Cardiac muscle cell (in vitro differentiated cells and primary cell): ENCODE measurements at regions not wholly inside any gene's neighbourhood (a gene's known extent, or its start where the extent isn't known, plus 50 kb on each side); places are given as distances from the start of the nearest gene placed in this dataset.
A peak's percentile ranks its signal among the peaks of the same experiment; 100 is the strongest.

Experiments
- DNase-seq, 2 donors: peaks; one replicate each; pipeline versions ENCODE4 v3.0.0 to v3.0.0-alpha.2; 2010 to 2017; ENCODE audit warnings: low read depth in 1 of 2, low spot score in 1 of 2
- H3K27ac ChIP-seq: fragments of 200-600 bp; sonication (generic); 2 replicates; pipeline ENCODE4 v1.5.1; 2016
- H3K27me3 ChIP-seq: fragments of 200-600 bp; sonication (generic); 2 replicates; pipeline ENCODE4 v1.6.0; 2016; ENCODE audit warnings: control low read depth
- H3K36me3 ChIP-seq: fragments of 200-600 bp; sonication (generic); 2 replicates; pipeline ENCODE4 v1.5.1; 2016; ENCODE audit warnings: control low read depth
- H3K4me1 ChIP-seq: fragments of 200-600 bp; sonication (generic); 2 replicates; pipeline ENCODE4 v1.8.1; 2017; ENCODE audit warnings: low read depth, mild to moderate bottlenecking, mixed run types
- H3K4me3 ChIP-seq: fragments of 200-600 bp; sonication (generic); 2 replicates; pipeline ENCODE4 v1.5.1; 2016; ENCODE audit warnings: mild to moderate bottlenecking
- H3K9me3 ChIP-seq: fragments of 200-600 bp; sonication (generic); 2 replicates; pipeline ENCODE4 v1.5.1; 2017; ENCODE audit warnings: low read depth, mild to moderate bottlenecking, control low read depth
- TF ChIP-seq, protein P1 (sequence below): IDR thresholded peaks from 2 replicates; pipeline ENCODE4 v1.5.1; 2012; ENCODE audit warnings: low read depth, mild to moderate bottlenecking, low read length

DNA sequence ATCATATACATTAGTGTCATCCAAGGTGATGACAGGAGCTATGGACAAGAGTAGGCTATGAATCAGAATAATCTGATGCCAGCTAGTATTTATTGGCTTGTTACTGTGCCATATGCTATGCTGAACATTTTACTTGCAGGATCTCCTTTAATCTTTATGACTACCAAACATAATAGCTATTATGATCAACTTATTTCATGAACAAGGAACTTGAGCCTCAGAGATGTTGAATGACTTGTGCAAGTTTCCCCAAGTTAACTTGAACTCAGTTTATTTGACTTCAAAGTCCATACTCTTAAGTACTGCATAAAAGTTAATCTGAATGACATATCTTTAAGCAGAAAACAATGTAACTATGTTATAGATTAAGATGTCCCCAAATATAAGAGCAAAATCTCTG is 178.8 kb upstream of the ARHGAP20 start:
- H3K4me1 ChIP-seq: no peaks in the 10 kb centered on the region
- DNase-seq: no peak
- TF ChIP-seq, protein P1, sequence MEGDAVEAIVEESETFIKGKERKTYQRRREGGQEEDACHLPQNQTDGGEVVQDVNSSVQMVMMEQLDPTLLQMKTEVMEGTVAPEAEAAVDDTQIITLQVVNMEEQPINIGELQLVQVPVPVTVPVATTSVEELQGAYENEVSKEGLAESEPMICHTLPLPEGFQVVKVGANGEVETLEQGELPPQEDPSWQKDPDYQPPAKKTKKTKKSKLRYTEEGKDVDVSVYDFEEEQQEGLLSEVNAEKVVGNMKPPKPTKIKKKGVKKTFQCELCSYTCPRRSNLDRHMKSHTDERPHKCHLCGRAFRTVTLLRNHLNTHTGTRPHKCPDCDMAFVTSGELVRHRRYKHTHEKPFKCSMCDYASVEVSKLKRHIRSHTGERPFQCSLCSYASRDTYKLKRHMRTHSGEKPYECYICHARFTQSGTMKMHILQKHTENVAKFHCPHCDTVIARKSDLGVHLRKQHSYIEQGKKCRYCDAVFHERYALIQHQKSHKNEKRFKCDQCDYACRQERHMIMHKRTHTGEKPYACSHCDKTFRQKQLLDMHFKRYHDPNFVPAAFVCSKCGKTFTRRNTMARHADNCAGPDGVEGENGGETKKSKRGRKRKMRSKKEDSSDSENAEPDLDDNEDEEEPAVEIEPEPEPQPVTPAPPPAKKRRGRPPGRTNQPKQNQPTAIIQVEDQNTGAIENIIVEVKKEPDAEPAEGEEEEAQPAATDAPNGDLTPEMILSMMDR: no peak
- H3K4me3 ChIP-seq: no peak overlapping the region
- no peaks in the 10 kb centered on the region for H3K36me3 ChIP-seq
- no peaks in the 10 kb centered on the region for H3K9me3 ChIP-seq
- H3K27me3 ChIP-seq: no peaks in the 10 kb centered on the region
- H3K27ac ChIP-seq: no peak overlapping the region

DNA sequence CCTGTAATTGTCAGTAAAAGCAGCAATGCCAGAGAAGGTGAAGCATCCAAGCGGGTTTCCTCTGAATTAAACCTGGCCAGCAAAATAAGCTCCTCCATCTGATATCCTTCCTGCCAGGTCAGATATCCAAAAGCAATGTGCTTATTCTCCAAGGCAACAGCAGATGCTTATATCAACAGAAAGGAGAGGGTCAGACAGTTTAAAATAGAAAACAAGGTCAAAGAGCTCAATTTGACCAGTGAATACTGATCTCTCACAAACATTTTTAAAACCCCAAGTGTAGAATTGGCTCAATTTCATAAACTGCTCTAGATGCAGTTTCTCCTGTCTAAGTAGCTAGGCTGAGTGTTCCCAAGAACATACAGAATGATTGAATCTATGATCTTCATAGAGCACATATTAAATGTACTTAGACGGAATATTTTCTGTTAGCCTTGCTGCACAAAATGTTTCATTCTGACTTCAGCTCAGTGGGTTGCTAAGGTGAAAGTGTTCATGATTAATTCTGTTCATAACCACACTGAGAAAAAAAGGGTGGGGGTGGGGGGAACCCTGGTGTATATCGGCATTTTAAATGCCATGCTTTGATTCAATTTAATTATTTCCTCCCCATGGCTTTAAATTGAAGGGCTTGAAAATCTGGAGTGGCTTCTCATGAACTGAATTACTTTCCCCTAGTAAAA is 174.2 kb upstream of the ARHGAP20 start:
- no peaks in the 10 kb centered on the region for H3K27me3 ChIP-seq
- DNase-seq: no peak
- H3K4me1 ChIP-seq: no peaks in the 10 kb centered on the region
- TF ChIP-seq, protein P1: no peak
- H3K9me3 ChIP-seq: no peaks in the 10 kb centered on the region
- H3K4me3 ChIP-seq: no peak overlapping the region
- H3K27ac ChIP-seq: no peak overlapping the region
- H3K36me3 ChIP-seq: no peaks in the 10 kb centered on the region

DNA sequence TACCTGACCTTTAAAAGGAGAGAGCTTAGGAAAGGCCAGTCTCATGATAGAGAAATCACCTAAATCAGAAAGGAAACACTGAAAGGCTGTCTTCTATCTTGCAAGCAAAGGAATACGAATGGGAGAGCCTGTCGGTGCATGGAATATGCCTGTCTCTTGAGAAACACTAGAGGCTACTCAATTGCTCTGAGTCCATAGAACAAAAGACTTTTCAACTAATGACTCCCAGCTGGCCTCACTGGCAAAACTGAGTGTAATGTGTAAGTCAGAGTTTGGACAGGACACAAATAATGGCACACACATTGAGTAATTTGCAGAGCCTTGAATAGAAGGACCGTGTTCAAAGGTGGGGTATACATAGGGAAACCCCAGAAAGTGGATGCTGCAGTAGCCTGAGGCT is 171.0 kb upstream of the ARHGAP20 start:
- no peaks in the 10 kb centered on the region for H3K36me3 ChIP-seq
- H3K9me3 ChIP-seq: no peaks in the 10 kb centered on the region
- no peak overlapping the region for H3K27ac ChIP-seq
- TF ChIP-seq, protein P1: no peak
- no peaks in the 10 kb centered on the region for H3K4me1 ChIP-seq
- H3K4me3 ChIP-seq: no peak overlapping the region
- H3K27me3 ChIP-seq: no peaks in the 10 kb centered on the region
- DNase-seq: peak in 1 of 2 donors; percentile 52

DNA sequence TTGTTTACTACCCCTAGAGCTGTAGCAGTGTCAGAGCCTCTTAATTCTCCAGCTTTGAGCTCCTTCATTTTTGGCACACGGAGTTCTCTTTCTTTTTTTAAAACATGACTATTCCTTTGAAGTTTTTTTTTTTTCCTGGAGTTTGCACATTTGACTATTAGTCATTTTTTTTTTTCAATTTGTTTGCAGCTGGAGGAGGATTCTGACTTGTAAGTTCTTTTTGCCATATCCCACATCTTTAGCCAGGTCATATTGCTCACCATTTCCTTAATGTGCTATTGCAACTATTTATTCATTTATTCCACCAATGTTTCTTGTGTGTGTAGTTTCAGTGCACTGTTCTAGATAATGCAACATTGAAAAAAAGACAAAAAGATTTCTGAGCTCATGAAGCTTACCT is 166.3 kb upstream of the ARHGAP20 start:
- no peaks in the 10 kb centered on the region for H3K4me1 ChIP-seq
- no peak overlapping the region for H3K27ac ChIP-seq
- H3K9me3 ChIP-seq: no peaks in the 10 kb centered on the region
- H3K36me3 ChIP-seq: no peaks in the 10 kb centered on the region
- H3K27me3 ChIP-seq: no peaks in the 10 kb centered on the region
- TF ChIP-seq, protein P1: no peak
- H3K4me3 ChIP-seq: no peak overlapping the region
- peak in 1 of 2 donors; percentile 62 for DNase-seq

DNA sequence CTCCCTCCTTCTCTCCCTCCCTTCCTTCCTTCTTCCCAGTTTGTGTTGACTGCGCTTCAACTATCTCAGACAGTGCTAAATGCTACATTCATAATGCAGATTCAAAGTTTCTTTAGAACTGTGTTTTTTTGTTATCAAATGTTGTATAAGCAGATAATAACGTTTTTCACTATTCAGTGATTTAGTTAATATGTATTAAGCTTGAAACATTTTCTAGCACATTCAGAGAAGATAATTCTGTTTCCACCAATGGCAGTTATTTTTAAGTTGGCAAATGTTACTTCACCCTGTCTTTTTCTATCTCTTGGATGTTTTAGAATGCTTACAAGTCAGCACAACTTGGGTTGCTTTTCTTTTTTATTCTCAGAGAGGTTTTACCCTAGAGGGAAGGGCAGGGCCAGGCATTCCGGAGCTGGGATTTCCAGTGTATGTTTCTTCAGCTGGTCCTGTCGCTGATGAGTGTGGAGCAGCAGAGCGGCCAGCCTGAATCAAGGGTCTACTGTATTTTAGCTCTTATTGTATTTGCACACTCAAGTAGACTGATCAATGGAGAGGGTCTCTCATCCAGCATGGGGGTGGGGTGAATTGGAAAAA is 162.3 kb upstream of the ARHGAP20 start:
- no peaks in the 10 kb centered on the region for H3K4me1 ChIP-seq
- TF ChIP-seq, protein P1: no peak
- DNase-seq: no peak

More for the DNA sequence above, 162.3 kb upstream of the ARHGAP20 start:
- H3K9me3 ChIP-seq: no peaks in the 10 kb centered on the region
- H3K36me3 ChIP-seq: no peaks in the 10 kb centered on the region
- H3K27me3 ChIP-seq: no peaks in the 10 kb centered on the region
- H3K4me3 ChIP-seq: no peak overlapping the region
- no peak overlapping the region for H3K27ac ChIP-seq
